ENCODE measurements at regions not wholly inside any gene's neighbourhood (a gene's known extent, or its start where the extent isn't known, plus 50 kb on each side); places are given as distances from the start of the nearest gene placed in this dataset.

GRCh38 chrY:8351241-8351640, 986.0 kb upstream of the TSPY4 start:
- H3K4me3 ChIP-seq (ENCODE audit: low read depth, low read length), result no peak overlapping the region
- TF ChIP-seq CTCF (IDR thresholded peaks at IDR 0.05; ENCODE audit: low read depth, low read length, missing control alignments), result no peak
- no peak for DNase-seq (ENCODE audit: low read depth)

DNA sequence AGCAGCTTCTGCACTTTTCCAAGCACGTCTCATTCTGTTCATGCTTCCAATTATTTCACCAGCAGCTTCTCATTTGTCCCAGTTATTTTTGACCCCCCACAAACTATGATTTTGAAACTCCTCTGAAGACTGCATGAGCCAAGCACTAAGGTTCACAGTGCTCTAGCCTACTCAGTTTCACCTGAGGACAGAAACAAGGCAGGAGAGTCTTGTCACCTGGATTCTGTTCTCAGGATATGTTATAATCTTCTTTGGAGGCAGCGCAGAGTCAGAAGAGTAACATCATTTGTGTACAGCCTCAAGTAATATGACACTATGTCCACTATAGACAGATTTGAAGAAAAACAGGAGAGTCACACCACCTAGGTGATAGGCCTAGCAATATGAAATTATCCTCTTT, 985.1 kb upstream of the TSPY4 start:
- no peak overlapping the region for H3K4me3 ChIP-seq (ENCODE audit: low read depth, low read length)
- DNase-seq (ENCODE audit: low read depth), result no peak
- no peak for TF ChIP-seq CTCF (IDR thresholded peaks at IDR 0.05; ENCODE audit: low read depth, low read length, missing control alignments)

DNA sequence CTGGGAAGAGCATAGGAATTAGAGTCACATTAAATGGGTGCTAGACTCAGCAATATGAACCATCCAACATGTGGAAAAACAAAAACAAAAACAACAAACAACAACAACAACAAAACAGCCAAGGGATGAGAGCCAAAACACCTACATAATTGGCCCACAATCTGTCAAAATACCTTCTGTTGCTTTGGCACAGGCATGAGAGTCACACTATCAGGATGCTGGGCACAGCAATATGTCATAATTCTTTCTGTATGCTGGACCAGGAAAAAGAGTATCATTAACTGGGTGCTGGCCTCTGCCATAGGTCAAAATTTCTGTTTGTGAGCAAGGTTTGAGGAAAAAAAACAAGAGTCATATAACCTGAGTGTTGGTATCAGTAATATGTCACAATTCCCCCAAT, 979.1 kb upstream of the TSPY4 start:
- no peak overlapping the region for H3K4me3 ChIP-seq (ENCODE audit: low read depth, low read length)
- TF ChIP-seq CTCF (IDR thresholded peaks at IDR 0.05; ENCODE audit: low read depth, low read length, missing control alignments), result no peak
- no peak for DNase-seq (ENCODE audit: low read depth)

GRCh38 chrY:8361715-8362114, 975.5 kb upstream of the TSPY4 start:
- no peak for DNase-seq (ENCODE audit: low read depth)
- H3K4me3 ChIP-seq (ENCODE audit: low read depth, low read length), result no peak overlapping the region
- no peak for TF ChIP-seq CTCF (IDR thresholded peaks at IDR 0.05; ENCODE audit: low read depth, low read length, missing control alignments)

DNA sequence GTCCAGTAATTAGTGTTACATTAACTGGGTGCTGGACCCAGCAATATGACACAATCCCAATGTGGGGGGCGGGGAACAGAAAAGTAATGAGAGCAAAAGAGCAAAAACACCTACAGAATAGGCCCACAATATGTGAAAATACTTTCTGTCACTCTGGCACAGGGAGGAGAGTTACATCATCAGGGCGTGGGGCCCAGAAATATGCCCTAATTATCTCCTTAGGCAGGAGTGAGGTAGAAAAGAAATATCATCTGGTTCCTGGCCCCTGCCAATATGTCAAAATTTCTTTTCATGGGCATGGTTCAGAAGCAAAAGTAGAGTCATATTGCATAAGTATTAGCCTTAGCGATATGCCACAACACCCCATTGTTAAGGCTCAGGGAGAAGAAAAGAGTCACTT, 959.8 kb upstream of the TSPY4 start:
- DNase-seq (ENCODE audit: low read depth), result no peak
- no peak for TF ChIP-seq CTCF (IDR thresholded peaks at IDR 0.05; ENCODE audit: low read depth, low read length, missing control alignments)
- no peak overlapping the region for H3K4me3 ChIP-seq (ENCODE audit: low read depth, low read length)

DNA sequence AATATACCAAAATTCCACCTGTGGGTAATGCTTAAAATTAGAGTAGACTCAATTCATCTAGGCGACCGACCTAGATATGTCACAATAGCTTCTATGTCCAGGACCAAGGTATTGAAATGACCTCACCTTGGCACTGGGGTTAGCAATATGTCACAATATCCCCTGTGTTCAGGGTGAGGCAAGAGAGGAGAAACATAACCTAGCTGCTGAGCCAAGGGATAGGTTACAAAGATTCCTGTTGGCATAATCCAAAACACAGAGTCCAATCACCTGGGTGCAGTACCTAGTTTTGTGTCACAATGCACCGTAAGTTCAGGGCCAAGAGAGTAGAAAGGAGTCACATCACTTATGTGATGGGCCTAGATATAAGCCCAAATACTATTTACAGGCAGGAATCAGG, 957.5 kb upstream of the TSPY4 start:
- no peak overlapping the region for H3K4me3 ChIP-seq (ENCODE audit: low read depth, low read length)
- no peak for TF ChIP-seq CTCF (IDR thresholded peaks at IDR 0.05; ENCODE audit: low read depth, low read length, missing control alignments)
- no peak for DNase-seq (ENCODE audit: low read depth)

DNA sequence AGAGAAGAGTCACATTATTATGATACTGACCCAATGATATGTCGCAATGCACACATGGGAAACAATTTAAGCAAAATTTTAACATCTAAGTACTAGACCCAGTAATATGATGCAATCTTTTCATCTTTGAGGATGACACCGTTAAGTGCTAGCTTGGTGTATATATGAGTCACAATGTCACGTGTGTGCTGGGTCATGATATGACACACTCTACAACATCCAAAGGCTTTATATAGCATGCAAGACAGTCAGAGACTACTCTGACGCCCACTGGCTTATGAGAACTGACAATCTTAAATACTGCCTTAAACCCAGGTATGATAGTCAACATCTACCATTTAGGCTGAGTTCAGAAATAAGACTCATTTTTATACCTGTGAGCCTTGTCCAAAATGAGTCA, 955.8 kb upstream of the TSPY4 start:
- DNase-seq (ENCODE audit: low read depth), result no peak

More for the DNA sequence above, 955.8 kb upstream of the TSPY4 start:
- no peak for TF ChIP-seq CTCF (IDR thresholded peaks at IDR 0.05; ENCODE audit: low read depth, low read length, missing control alignments)
- no peak overlapping the region for H3K4me3 ChIP-seq (ENCODE audit: low read depth, low read length)
